ENCODE measurements at regions not wholly inside any gene's neighbourhood (a gene's known extent, or its start where the extent isn't known, plus 50 kb on each side); places are given as distances from the start of the nearest gene placed in this dataset.
A peak's percentile ranks its signal among the peaks of the same experiment; 100 is the strongest.

DNA sequence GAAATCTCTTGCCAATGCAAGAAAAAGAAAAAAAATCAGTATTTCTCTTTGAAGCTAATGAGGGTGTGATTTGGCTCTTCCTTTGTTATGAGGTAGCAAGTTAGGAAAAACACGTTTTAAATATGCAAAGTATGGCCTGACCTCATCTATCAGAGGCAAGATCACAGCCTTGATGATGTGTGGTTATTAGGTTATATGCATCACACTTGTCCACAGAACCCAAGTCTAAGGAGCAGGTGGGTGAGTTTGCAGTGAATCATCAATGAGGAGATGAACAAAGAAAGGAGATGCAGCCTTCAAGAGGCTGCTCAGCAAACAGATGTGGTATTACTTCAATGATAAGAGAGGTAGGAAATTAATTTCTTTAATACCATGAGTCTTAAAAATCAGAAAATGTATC lies 594.8 kb upstream of the CDH5 start:
- Histone ChIP-seq H3K9ac (ENCODE audit: low read length) (no peak overlapping the region), H3K36me3 (ENCODE audit: insufficient read depth, low read length) (no peaks in the 10 kb centered on the region), H2AFZ (ENCODE audit: low read depth, low read length) (no peak overlapping the region), H4K20me1 (ENCODE audit: insufficient read depth, low read length) (no peaks in the 10 kb centered on the region), H3K4me3 (ENCODE audit: insufficient read depth, low read depth, low read length) (no peak overlapping the region), H3K27me3 (ENCODE audit: insufficient read depth, low read length) (no peaks in the 10 kb centered on the region), H3K9me3 (ENCODE audit: insufficient read depth, low read depth, low read length) (peaks cover 8% of the 10 kb centered on the region), H3K4me2 (ENCODE audit: low read length) (no peak overlapping the region), H3K27ac (ENCODE audit: low read depth, low read length) (no peak overlapping the region), H3K4me1 (ENCODE audit: insufficient read depth, low read length) (no peaks in the 10 kb centered on the region), H3K79me2 (ENCODE audit: insufficient read depth, low read length) (no peaks in the 10 kb centered on the region)
- Mint-ChIP-seq H3K4me3 (ENCODE audit: unreplicated experiment) (no peak overlapping the region), H3K27ac (ENCODE audit: unreplicated experiment) (no peak overlapping the region), H3K27me3 (ENCODE audit: low read depth, unreplicated experiment) (peaks cover 4% of the 10 kb centered on the region), H3K9me3 (ENCODE audit: unreplicated experiment) (peaks cover 14% of the 10 kb centered on the region), H3K36me3 (ENCODE audit: low read depth, unreplicated experiment) (no peaks in the 10 kb centered on the region), H3K4me1 (ENCODE audit: low read depth, unreplicated experiment) (peaks cover 8% of the 10 kb centered on the region)
- FAIRE-seq (no peak), DNase-seq (ENCODE audit: low read depth) (peak; percentile 84)
- no peak for TF ChIP-seq EZH2 (IDR thresholded peaks at IDR 0.05; ENCODE audit: insufficient read depth, low read length)
- TF ChIP-seq, protein P1, sequence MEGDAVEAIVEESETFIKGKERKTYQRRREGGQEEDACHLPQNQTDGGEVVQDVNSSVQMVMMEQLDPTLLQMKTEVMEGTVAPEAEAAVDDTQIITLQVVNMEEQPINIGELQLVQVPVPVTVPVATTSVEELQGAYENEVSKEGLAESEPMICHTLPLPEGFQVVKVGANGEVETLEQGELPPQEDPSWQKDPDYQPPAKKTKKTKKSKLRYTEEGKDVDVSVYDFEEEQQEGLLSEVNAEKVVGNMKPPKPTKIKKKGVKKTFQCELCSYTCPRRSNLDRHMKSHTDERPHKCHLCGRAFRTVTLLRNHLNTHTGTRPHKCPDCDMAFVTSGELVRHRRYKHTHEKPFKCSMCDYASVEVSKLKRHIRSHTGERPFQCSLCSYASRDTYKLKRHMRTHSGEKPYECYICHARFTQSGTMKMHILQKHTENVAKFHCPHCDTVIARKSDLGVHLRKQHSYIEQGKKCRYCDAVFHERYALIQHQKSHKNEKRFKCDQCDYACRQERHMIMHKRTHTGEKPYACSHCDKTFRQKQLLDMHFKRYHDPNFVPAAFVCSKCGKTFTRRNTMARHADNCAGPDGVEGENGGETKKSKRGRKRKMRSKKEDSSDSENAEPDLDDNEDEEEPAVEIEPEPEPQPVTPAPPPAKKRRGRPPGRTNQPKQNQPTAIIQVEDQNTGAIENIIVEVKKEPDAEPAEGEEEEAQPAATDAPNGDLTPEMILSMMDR (IDR thresholded peaks at IDR 0.05; ENCODE audit: insufficient read depth, low read depth, low read length) = no peak

DNA sequence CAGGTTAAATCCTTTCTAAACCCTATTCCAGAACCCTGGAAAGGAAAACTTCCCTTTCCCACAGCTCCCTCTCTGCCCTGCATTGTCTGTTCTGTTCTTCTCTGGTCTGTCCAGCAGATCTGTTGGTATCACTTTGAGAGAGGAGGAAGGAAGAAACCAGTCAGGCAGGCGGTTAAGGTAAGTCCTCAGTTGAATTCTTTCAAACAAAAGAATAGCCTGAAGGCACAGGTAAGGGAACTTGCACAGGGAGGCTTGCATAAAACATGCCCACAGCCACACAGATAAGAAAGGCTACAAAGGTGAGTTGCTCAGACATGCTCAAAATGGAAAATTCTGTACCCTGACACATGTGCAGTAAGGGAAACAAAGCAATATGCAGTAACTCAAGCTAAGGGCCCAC lies 595.7 kb upstream of the CDH5 start:
- no peaks in the 10 kb centered on the region for H4K20me1 ChIP-seq (ENCODE audit: insufficient read depth, low read length)
- H3K27me3 ChIP-seq (ENCODE audit: insufficient read depth, low read length) = no peaks in the 10 kb centered on the region
- Mint-ChIP-seq H3K27ac (ENCODE audit: unreplicated experiment) (no peak overlapping the region), H3K9me3 (ENCODE audit: unreplicated experiment) (peaks cover 11% of the 10 kb centered on the region), H3K27me3 (ENCODE audit: low read depth, unreplicated experiment) (peaks cover 4% of the 10 kb centered on the region), H3K4me1 (ENCODE audit: low read depth, unreplicated experiment) (peaks cover 8% of the 10 kb centered on the region), H3K4me3 (ENCODE audit: unreplicated experiment) (no peak overlapping the region), H3K36me3 (ENCODE audit: low read depth, unreplicated experiment) (no peaks in the 10 kb centered on the region)
- H3K27ac ChIP-seq (ENCODE audit: low read depth, low read length) = no peak overlapping the region
- TF ChIP-seq, protein P1 (IDR thresholded peaks at IDR 0.05; ENCODE audit: insufficient read depth, low read depth, low read length) = no peak
- TF ChIP-seq EZH2 (IDR thresholded peaks at IDR 0.05; ENCODE audit: insufficient read depth, low read length) = no peak
- H3K9ac ChIP-seq (ENCODE audit: low read length) = no peak overlapping the region
- no peak overlapping the region for H3K4me2 ChIP-seq (ENCODE audit: low read length)
- no peak overlapping the region for H2AFZ ChIP-seq (ENCODE audit: low read depth, low read length)
- no peaks in the 10 kb centered on the region for H3K36me3 ChIP-seq (ENCODE audit: insufficient read depth, low read length)
- FAIRE-seq (no peak), DNase-seq (ENCODE audit: low read depth) (no peak)
- no peaks in the 10 kb centered on the region for H3K4me1 ChIP-seq (ENCODE audit: insufficient read depth, low read length)
- H3K79me2 ChIP-seq (ENCODE audit: insufficient read depth, low read length) = no peaks in the 10 kb centered on the region
- H3K9me3 ChIP-seq (ENCODE audit: insufficient read depth, low read depth, low read length) = peaks cover 8% of the 10 kb centered on the region
- H3K4me3 ChIP-seq (ENCODE audit: insufficient read depth, low read depth, low read length) = no peak overlapping the region

DNA sequence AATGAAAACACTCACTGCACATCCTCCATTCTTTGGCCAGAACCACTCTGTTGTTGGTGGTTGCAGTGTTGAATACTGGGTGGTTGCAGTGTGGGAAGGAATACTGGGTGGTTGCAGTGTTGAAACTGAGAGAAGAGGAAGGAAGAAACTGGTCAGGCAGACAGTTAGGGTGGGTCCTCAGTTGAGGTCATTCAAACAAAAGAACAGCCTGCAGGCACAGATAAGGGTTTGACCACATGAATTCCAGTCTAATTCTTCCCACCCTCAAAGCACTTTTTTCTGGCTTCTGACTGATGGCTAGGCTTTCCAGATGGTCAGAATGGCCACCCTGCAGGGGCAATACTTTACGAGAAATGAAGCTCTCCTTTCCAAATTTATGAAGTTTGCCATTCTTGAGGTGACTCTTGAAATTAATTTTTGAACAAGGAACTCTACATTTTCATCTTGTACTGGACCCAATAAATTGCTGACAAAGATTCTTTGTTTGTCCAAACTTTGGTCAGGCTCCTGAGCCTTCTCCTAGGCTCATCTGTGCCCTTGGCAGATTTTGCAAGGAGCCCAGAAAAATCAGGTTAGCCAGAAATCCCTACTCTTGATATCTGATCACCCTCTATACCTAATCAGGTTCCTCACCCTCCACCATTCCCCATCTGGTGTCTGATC lies 596.6 kb upstream of the CDH5 start:
- Mint-ChIP-seq H3K27me3 (ENCODE audit: low read depth, unreplicated experiment) (peaks cover 4% of the 10 kb centered on the region), H3K4me1 (ENCODE audit: low read depth, unreplicated experiment) (peaks cover 8% of the 10 kb centered on the region), H3K9me3 (ENCODE audit: unreplicated experiment) (peaks cover 11% of the 10 kb centered on the region), H3K27ac (ENCODE audit: unreplicated experiment) (no peak overlapping the region), H3K4me3 (ENCODE audit: unreplicated experiment) (no peak overlapping the region), H3K36me3 (ENCODE audit: low read depth, unreplicated experiment) (no peaks in the 10 kb centered on the region)
- Histone ChIP-seq H3K27me3 (ENCODE audit: insufficient read depth, low read length) (no peaks in the 10 kb centered on the region), H3K36me3 (ENCODE audit: insufficient read depth, low read length) (no peaks in the 10 kb centered on the region), H3K4me2 (ENCODE audit: low read length) (no peak overlapping the region), H3K9me3 (ENCODE audit: insufficient read depth, low read depth, low read length) (peaks cover 8% of the 10 kb centered on the region), H3K9ac (ENCODE audit: low read length) (no peak overlapping the region), H3K4me1 (ENCODE audit: insufficient read depth, low read length) (no peaks in the 10 kb centered on the region), H3K79me2 (ENCODE audit: insufficient read depth, low read length) (no peaks in the 10 kb centered on the region), H3K4me3 (ENCODE audit: insufficient read depth, low read depth, low read length) (no peak overlapping the region), H2AFZ (ENCODE audit: low read depth, low read length) (no peak overlapping the region), H4K20me1 (ENCODE audit: insufficient read depth, low read length) (no peaks in the 10 kb centered on the region), H3K27ac (ENCODE audit: low read depth, low read length) (no peak overlapping the region)
- FAIRE-seq (no peak), DNase-seq (ENCODE audit: low read depth) (peak; percentile 85)
- no peak for TF ChIP-seq EZH2 (IDR thresholded peaks at IDR 0.05; ENCODE audit: insufficient read depth, low read length)
- TF ChIP-seq, protein P1 (IDR thresholded peaks at IDR 0.05; ENCODE audit: insufficient read depth, low read depth, low read length) = no peak
